Osteoblast (primary cell): ENCODE measurements at regions not wholly inside any gene's neighbourhood (a gene's known extent, or its start where the extent isn't known, plus 50 kb on each side); places are given as distances from the start of the nearest gene placed in this dataset.

Source experiments
- DNase-seq: peaks from one replicate; pipeline ENCODE4 v3.0.0; 2011; ENCODE audit warnings: low spot score, mixed read lengths; ENCODE audit not compliant: insufficient read length; ENCODE audit errors: missing footprints
- H2AFZ ChIP-seq: 2 replicates; pipeline ENCODE4 v1.6.0; 2011; ENCODE audit warnings: mild to moderate bottlenecking, low read length
- H3K27ac ChIP-seq: 2 replicates; pipeline ENCODE4 v1.5.1; 2011; ENCODE audit warnings: mild to moderate bottlenecking, low read depth, low read length, moderate library complexity
- H3K27me3 ChIP-seq: 2 replicates; pipeline ENCODE4 v1.6.0; 2012; ENCODE audit warnings: mild to moderate bottlenecking, control low read depth, inconsistent platforms, low read length, moderate library complexity; ENCODE audit not compliant: insufficient read depth
- H3K36me3 ChIP-seq: 2 replicates; pipeline ENCODE4 v1.5.1; 2011; ENCODE audit warnings: mild to moderate bottlenecking, low read length, control low read depth, moderate library complexity; ENCODE audit not compliant: insufficient read depth
- H3K4me1 ChIP-seq: 2 replicates; pipeline ENCODE4 v1.5.1; 2011; ENCODE audit warnings: mild to moderate bottlenecking, low read length, control low read depth, moderate library complexity; ENCODE audit not compliant: insufficient read depth
- H3K4me2 ChIP-seq: 2 replicates; pipeline ENCODE4 v1.6.0; 2011; ENCODE audit warnings: mild to moderate bottlenecking, low read length; ENCODE audit not compliant: insufficient read depth
- H3K4me3 ChIP-seq: fragments of 200-600 bp; sonication (generic); 3 replicates; pipeline ENCODE4 v1.5.1; 2012; ENCODE audit warnings: mild to moderate bottlenecking, low read length, inconsistent platforms; ENCODE audit not compliant: insufficient read depth
- H3K79me2 ChIP-seq: 2 replicates; pipeline ENCODE4 v1.6.0; 2012; ENCODE audit warnings: mild to moderate bottlenecking, low read length, control low read depth, inconsistent platforms; ENCODE audit not compliant: insufficient read depth
- H3K9me3 ChIP-seq: 2 replicates; pipeline ENCODE4 v1.5.1; 2011; ENCODE audit warnings: low read depth, low read length, control low read depth
- H4K20me1 ChIP-seq: 2 replicates; pipeline ENCODE4 v1.6.0; 2012; ENCODE audit warnings: mild to moderate bottlenecking, low read length, control low read depth; ENCODE audit not compliant: insufficient read depth
- CTCF ChIP-seq: IDR thresholded peaks from 2 replicates; pipeline ENCODE4 v1.5.1; 2011; ENCODE audit warnings: mild to moderate bottlenecking, low read depth, low read length, moderate library complexity; ENCODE audit errors: extremely low read depth

- TF ChIP-seq CTCF: no peak
- Histone ChIP-seq H3K4me2 (no peak overlapping the region), H3K27me3 (no peaks in the 10 kb centered on the region), H3K79me2 (no peaks in the 10 kb centered on the region), H3K9me3 (no peaks in the 10 kb centered on the region), H4K20me1 (no peaks in the 10 kb centered on the region), H3K27ac (no peak overlapping the region), H3K4me1 (no peaks in the 10 kb centered on the region), H3K4me3 (no peak overlapping the region), H3K36me3 (no peaks in the 10 kb centered on the region), H2AFZ (no peak overlapping the region)
- DNase-seq: no peak
These were observed 467.8 kb downstream of the KCTD12 start for GRCh38 chr13:76418404-76418803.

- H3K36me3 ChIP-seq: no peaks in the 10 kb centered on the region
- no peaks in the 10 kb centered on the region for H3K27me3 ChIP-seq
- no peak overlapping the region for H2AFZ ChIP-seq
- no peak overlapping the region for H3K4me2 ChIP-seq
- no peaks in the 10 kb centered on the region for H3K4me1 ChIP-seq
- H3K4me3 ChIP-seq: no peak overlapping the region
- H3K9me3 ChIP-seq: no peaks in the 10 kb centered on the region
- no peak for TF ChIP-seq CTCF
- H3K79me2 ChIP-seq: no peaks in the 10 kb centered on the region
- DNase-seq: no peak
- no peaks in the 10 kb centered on the region for H4K20me1 ChIP-seq
- H3K27ac ChIP-seq: no peak overlapping the region
These were observed 471.9 kb downstream of the KCTD12 start for GRCh38 chr13:76414320-76414719.

GRCh38 chr13:76406243-76406642 is 480.0 kb downstream of the KCTD12 start:
- Histone ChIP-seq H3K27me3 (no peaks in the 10 kb centered on the region), H3K36me3 (no peaks in the 10 kb centered on the region), H3K9me3 (no peaks in the 10 kb centered on the region), H3K27ac (no peak overlapping the region), H3K4me3 (no peak overlapping the region), H3K4me2 (no peak overlapping the region), H3K79me2 (no peaks in the 10 kb centered on the region), H3K4me1 (no peaks in the 10 kb centered on the region), H4K20me1 (no peaks in the 10 kb centered on the region), H2AFZ (no peak overlapping the region)
- no peak for TF ChIP-seq CTCF
- no peak for DNase-seq

GRCh38 chr13:76398425-76398824 is 487.8 kb downstream of the KCTD12 start:
- Histone ChIP-seq H3K36me3 (no peaks in the 10 kb centered on the region), H3K79me2 (no peaks in the 10 kb centered on the region), H3K27ac (no peak overlapping the region), H3K4me2 (no peak overlapping the region), H3K27me3 (no peaks in the 10 kb centered on the region), H4K20me1 (no peaks in the 10 kb centered on the region), H3K9me3 (no peaks in the 10 kb centered on the region), H3K4me3 (no peak overlapping the region), H3K4me1 (no peaks in the 10 kb centered on the region), H2AFZ (no peak overlapping the region)
- peak; percentile 11 for DNase-seq
- no peak for TF ChIP-seq CTCF
